HG03575 (cell line): ENCODE measurements at regions not wholly inside any gene's neighbourhood (a gene's known extent, or its start where the extent isn't known, plus 50 kb on each side); places are given as distances from the start of the nearest gene placed in this dataset.

Source experiments
- ATAC-seq: cut with Tn5 transposase; IDR thresholded peaks from one replicate; pipeline ENCODE4 v1.9.1; 2021; ENCODE audit not compliant: unreplicated experiment, insufficient number of reproducible peaks, low FRiP score; ENCODE audit errors: extremely low read depth

DNA sequence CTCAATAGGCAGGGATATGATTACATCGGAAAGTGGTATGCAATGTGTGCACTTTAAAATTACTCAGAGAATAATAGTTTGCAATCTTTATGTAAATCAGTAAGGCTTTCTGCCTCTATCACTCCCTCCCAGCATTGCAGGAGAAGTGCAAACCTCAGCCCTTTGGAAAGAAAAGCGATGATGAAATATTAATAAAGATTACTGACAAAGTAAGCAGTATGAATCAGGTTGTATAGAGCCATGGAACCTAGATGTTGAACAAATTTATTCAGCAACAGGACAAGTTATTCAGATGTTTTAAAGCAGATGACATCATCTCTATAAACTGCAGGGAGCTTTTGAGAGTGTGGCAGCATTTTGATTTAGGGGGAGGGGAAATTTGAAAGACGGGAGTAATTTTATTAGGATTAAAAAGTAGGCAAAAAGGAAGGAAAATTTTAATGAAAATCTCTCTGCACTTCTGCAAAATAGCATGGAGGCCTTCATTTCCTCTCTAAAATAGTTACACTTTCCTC lies 631.7 kb upstream of the GRIA3 start:
- ATAC-seq = no peak

DNA sequence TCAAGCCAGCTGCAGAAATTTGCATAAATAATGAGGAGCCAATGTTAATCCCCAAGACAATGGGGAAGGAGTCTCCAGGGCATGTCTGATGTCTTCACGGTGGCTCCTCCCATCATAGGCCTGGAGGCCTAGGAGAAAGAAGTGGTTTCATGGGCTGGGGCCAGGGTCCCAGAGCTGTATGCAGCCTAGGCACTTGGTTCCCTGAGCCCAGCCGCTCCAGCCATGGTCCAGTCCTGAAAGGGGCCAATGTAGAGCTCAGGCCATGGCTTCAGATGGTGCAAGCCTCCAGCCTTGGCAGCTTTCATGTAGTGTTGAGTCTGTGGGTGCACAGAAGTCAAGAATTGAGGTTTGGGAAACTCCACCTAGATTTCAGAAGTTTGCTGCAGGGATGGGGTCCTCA lies 628.2 kb upstream of the GRIA3 start:
- ATAC-seq = no peak

DNA sequence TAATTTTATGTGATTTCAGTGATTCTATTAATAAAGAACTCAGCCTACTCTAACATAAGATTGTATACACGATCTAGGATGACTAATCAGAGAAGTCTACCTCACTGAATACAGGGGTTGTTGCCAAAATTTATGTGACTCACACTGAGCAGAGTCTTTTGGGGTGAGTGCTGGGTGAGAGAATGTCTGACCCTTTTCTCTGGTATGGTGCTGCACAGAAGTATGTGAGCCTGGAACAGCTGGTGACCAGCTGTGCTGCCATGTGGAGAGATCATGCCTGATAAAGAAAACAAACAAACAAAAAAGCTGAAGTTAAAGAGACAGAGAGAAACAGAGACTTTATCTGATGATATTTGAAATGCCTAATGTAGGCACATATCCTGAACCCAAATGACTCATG lies 618.1 kb upstream of the GRIA3 start:
- ATAC-seq = no peak

DNA sequence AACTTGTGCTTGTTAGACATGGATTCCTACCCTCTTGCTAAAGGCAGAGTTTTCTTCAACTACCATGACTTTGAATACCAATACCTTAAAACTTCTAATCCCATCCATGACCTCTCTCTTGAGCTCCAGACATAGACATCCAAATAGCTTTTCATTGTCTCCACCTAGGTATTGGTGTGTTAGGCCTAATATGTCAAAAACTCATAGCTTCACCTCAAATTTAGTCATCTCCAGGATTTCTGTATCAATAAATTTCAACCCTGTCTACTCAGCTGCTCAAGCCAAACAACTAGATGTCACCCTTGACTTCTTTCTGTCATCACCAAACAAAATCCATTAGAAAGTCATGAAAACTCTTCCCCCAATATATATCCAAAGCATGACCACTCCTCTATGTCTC lies 617.7 kb upstream of the GRIA3 start:
- no peak for ATAC-seq

DNA sequence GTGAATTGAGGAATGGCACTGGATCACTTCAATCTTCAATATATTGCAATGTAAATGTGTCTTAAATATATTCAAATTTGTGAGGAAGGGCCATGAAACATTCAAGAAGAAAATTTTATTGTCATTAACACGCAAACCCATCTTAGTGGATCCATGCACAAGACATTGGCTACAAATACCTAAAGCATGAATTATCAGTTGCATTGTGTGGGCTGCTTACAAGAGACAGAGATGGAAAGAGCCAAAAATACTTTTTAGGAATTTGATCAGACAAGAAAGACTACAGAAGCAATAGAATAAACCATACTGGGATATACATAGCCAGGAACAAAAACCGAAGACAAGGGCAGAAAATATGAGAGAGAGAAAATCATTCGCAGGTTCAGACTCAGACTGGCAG lies 616.2 kb upstream of the GRIA3 start:
- ATAC-seq = no peak

DNA sequence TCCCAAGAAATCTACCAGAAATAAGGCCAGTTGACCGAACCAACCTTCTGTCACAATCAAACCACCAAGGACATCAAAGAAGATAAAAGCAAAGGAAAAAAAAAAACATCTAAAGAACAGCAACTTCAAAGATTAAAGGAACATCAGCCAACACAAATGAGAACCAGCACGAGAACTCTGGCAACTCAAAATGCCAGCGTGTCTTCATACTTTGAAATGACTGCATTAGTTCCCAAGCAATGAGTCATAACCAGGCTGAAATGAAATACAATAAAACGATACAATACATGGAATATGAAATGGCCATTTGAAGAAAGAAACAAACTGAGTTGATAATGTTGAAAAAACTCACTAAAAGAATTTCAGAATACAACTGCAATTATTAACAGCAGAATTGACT lies 611.6 kb upstream of the GRIA3 start:
- no peak for ATAC-seq

DNA sequence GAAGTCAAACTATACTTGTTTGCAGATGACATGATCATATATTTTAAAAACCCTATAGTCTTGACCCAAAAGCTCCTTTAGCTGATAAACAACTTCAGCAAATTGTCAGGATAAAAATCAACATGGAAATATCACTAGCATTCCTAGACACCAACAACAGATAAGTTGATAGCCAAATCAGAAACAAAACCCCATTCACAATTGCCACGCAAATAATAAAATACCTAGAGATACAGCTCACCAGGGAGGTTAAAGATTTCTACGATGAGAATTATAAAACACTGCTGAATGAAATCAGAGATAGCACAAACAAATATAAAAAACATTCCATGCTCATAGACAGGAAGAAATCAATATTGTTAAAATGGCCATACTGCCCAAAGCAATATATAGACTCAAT lies 605.0 kb upstream of the GRIA3 start:
- ATAC-seq = no peak

DNA sequence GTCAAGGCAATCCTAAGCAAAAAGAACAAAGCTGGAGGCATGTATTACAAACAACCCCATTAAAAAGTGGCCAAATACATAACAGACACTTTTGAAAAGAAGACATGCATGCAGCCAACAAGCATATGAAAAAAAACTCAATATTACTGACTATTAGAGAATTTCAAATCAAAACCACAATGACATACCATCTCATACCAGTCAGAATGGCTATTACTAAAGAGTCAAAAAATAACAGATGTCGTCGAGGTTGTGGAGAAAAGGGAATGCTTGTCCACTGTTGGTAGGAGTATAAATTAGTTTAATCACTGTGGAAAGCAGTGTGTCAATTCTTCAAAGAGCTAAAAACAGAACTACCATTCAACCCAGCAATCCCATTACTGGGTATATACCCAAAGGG lies 604.6 kb upstream of the GRIA3 start:
- ATAC-seq = no peak

DNA sequence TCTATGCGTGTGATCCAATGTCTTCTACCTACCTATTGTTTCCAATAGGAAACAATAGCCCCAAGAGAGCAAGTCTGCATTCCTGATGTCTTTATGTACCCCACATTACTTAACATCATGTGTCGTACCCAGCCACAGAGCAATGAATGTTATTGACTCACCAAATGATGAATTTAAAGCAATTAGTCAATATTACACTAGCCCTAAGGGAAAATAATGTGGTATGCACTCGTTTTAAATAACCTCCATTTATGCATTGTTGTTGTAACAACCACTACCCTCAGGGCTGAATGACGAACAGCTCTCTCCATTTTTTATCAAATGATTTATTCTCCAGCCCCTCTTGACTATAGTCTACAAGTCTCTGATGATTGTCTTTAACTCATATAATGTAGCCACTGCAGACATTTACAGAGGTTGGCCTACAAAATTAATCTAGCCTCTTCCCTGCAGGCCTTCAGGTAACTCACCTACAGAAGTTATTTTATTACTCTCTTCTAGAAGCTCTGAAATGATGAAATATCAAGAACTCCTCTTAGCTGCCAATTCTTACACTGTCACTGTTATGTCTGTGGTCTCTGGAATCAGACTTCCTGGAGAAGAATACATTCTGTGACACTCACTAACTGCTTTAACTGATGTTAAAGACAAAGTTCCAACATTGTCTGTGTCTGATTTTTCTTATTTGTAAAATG lies 601.7 kb upstream of the GRIA3 start:
- no peak for ATAC-seq

DNA sequence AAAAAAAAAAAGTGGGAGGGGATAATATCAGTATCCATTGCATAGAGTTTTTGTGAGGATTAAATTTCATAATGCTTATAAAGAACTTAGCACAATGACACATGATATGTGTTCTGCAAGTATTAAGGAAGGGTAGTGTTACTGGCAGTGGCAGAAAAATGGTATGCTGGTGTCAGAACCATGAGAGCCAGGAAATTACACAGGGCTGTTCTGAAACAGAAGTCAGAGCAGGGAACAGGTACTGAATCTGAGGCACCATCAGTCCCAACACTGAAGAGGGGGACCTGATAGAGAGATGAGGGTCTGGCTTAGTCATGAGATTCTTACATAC lies 601.1 kb upstream of the GRIA3 start:
- no peak for ATAC-seq

DNA sequence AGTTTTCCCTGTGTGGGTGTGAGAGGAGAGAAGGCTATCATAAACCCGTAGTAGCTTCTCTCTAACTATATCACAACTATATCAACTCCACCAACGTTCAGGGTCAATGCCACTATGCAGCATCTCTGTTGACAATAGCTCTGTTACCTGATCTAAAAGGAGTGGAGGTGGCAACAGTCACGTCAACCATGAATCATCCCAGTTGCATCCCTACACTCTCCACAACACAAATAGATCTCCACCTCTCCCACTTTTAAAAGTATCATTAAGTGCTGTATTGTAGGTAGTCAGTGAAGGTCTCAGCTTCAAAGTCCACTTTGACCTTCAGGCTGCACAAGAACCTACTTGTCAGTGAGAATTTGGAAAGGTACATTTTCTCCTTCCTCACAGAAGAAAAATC lies 600.5 kb upstream of the GRIA3 start:
- no peak for ATAC-seq

DNA sequence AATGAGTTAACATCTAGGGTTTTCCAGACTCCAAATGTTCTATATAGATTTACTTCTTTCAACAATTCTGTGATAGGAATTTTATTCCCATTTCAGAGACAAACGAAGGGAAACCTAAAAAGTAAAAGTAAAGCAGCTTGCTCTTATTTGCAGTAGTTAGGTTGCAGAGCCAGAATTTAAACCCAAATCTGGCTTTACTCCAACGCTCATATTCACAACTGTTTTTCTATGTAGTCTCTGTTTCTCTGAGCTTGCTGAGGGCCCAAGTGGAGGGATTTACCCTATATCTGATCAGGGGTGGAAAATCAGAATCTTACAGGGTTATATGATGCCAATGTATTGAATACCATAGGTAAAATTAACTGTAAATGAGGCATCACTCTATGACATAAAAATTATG lies 599.1 kb upstream of the GRIA3 start:
- ATAC-seq = no peak

DNA sequence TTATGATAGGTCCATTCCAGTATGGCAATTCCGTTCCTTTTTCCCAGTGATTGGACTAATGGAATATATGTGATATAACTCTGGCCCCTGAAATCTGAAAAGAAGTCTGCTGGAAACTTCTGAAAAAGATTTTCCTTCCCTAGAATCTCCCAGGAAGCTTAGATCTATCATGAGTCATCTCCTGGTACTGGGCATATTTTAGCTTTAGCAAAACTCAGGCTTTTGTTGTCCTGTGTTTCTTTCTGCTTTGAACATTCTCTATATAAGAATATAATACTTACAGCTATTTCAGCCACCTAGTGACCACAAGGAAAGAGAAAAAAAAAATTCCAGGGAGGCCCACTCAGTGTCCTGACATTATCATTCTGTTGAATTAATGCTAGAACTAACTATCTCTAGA lies 597.2 kb upstream of the GRIA3 start:
- ATAC-seq = no peak

DNA sequence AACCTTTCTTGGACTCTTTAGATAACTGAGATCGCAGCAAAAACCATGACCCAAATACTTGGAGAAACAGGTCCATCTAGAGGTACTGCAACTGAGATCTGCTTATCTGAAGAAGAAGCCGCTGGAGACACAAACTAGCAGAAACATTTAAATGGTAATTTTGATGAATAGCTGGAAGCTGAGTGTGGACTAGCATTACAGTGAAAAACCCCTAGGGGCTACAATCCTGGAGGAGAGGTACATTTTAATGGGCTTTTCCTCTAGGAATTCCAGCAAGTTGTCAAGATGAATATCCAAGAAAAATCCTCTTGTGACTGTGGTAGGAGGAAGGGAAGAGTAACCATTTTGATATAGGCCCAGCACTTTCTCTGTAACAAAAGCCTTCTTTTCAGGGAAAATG lies 592.5 kb upstream of the GRIA3 start:
- no peak for ATAC-seq

DNA sequence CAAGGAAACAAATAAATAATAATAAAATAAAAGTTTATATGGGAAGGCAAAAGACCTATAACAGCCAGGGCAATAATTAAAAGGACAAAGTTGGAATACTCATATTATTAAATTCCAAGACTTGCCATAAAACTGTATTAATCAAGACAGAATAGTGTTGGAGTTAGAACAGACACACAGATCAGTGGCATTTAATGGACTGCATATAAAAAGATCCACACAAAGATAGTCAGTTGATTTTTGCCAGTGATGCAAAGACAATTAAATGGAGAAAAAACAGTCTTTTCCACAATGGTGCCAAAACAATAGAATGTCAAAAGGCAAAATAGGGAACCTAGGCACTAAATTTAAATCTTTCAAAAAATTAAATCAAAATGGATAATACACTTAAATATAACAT lies 587.1 kb upstream of the GRIA3 start:
- no peak for ATAC-seq

DNA sequence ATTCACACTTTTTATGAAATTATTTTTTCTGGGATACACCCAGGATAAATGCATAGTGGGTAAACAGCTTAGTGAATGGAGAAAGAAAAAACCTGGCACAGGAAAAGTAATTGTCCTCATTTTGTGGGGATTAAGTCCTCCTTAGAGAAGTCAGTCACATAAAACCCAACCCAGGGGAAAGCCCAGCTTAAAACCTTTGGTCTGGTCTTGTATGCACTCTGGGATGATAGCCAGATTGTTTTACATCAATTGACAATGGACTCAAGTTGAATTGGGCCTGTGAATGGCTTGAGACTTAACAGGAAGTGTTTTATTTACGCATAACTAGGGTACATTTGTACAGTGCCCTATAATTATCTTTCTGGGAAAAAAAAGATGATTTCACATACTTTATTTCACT lies 561.3 kb upstream of the GRIA3 start:
- no peak for ATAC-seq

DNA sequence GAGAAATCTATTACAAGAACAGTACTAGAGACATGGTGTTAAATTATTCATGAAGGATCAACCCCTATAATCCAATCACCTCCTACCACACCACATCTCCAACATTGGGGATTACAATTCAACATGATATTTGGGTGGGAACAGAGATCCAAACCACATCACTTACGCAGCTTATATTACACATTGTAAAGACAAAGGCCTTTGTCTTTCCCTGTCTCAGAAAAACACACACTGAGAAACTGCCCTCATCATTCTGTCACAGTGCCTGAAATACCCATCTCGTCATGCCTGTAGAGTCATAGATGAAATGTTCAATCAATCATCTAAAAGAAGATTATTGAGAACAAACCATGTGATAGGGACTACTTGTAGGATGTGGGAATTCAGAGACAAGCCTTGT lies 558.8 kb upstream of the GRIA3 start:
- ATAC-seq = no peak

DNA sequence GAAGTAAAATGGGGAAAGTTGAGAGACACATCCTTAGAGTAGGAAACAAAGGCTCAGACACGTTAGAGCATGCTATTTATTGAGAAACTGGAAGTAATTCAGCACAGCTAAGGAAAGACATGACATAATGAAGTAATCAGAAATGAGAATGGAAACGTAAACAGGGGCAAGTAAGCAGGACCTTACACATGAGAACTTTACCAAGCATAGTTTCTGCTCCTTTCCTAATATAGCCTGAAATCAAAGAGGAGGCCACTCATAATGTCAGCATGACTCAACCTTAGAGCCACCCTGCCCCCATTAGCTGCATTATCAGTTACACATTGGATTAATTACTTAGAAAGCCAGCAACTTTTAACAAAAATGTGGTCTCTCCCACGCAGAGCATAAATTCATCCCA lies 558.3 kb upstream of the GRIA3 start:
- no peak for ATAC-seq

DNA sequence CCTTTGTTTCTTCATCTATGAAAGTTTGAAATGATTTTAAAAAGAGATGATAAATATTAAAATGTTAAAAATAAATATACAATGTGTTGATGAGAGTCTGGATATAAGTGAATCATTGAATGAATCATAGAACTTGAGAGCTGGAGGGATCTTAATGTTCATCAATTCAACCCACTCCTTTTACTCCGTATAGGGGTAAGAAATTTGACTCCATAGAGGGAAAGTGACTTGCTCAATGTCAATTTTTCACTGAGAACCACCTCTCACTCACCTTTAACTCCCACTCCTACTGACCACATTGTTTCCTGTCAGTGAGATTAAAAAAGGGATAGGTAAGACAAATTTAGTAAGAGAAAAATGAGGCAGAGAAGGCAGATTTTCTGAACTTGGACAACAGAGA lies 557.2 kb upstream of the GRIA3 start:
- ATAC-seq = no peak

DNA sequence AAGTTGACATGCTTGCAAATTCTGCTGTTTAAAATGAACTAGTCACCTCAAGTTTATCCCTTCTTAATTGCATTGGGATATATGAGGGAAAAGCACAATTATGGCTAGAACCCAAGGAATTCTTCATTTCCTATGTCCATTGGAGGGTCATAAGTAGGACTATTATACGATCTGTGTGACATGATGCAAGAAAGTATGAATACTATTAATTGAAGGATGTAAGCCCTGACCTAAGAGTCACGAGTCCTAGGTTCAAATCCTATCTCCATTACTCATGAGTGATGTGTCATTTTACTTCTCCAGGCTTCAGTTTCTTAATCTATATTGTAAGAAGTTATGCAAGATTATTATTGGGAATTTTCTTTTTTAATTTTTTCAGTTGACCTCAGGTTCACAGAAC lies 542.9 kb upstream of the GRIA3 start:
- ATAC-seq = no peak

DNA sequence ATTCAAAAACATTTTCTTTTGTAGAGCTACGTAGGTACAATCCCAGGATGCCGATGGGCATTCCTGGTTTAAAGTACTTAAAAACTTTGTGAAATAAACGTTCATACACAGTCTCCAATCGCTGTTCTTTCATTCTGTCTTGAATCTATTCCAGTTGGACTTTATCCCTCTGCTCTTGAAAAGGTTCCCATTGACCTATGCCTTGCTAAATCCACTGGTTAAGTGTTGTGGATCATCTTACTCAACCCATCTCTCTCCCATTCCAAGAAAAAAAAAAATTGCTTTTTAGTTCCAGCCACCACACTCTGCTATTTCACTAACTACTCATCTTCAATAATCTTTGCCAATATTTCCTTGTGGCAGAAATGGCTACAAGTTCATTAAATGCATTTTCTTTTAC lies 542.3 kb upstream of the GRIA3 start:
- ATAC-seq = no peak
